Erythroblast (primary cell): ENCODE measurements at regions not wholly inside any gene's neighbourhood (a gene's known extent, or its start where the extent isn't known, plus 50 kb on each side); places are given as distances from the start of the nearest gene placed in this dataset.

ENCODE experiments used
- GATA1 ChIP-seq: IDR thresholded peaks from 2 replicates; pipeline ENCODE4 v1.6.1; 2011; ENCODE audit warnings: low read depth, mild to moderate bottlenecking, control low read depth, low read length, moderate library complexity
- POLR2A ChIP-seq: IDR thresholded peaks from 2 replicates; pipeline ENCODE4 v1.6.1; 2011; ENCODE audit warnings: mild to moderate bottlenecking, low read length

GRCh38 chr2:49567811-49568600 lies 413.7 kb upstream of the FSHR start:
- TF ChIP-seq POLR2A = no peak
- TF ChIP-seq GATA1 = no peak
